Fibroblast of lung (primary cell): ENCODE measurements at regions not wholly inside any gene's neighbourhood (a gene's known extent, or its start where the extent isn't known, plus 50 kb on each side); places are given as distances from the start of the nearest gene placed in this dataset.
A peak's percentile ranks its signal among the peaks of the same experiment; 100 is the strongest.

ENCODE experiments used
- DNase-seq, 2 donors: peaks; one replicate each; pipeline versions ENCODE4 v3.0.0 to v3.0.0-alpha.2; 2010; ENCODE audit warnings: low read depth in 2 of 2
- H2AFZ ChIP-seq: 2 replicates; pipeline ENCODE4 v1.5.1; 2012; ENCODE audit warnings: low read length, control low read depth, inconsistent platforms
- H3K27ac ChIP-seq: 2 replicates; pipeline ENCODE4 v1.5.1; 2011; ENCODE audit warnings: low read length, control low read depth; ENCODE audit not compliant: insufficient read depth
- H3K27me3 ChIP-seq: 2 replicates; pipeline ENCODE4 v1.5.1; 2011; ENCODE audit warnings: mild to moderate bottlenecking, low read length; ENCODE audit not compliant: control insufficient read depth, insufficient read depth
- H3K36me3 ChIP-seq: 2 replicates; pipeline ENCODE4 v1.5.1; 2011; ENCODE audit warnings: low read length; ENCODE audit not compliant: control insufficient read depth, insufficient read depth
- H3K4me1 ChIP-seq: 2 replicates; pipeline ENCODE4 v1.5.1; 2011; ENCODE audit warnings: low read length; ENCODE audit not compliant: control insufficient read depth, insufficient read depth; ENCODE audit errors: extremely low read depth
- H3K4me2 ChIP-seq: 2 replicates; pipeline ENCODE4 v1.5.1; 2011; ENCODE audit warnings: low read length, control low read depth; ENCODE audit not compliant: insufficient read depth; ENCODE audit errors: extremely low read depth
- H3K4me3 ChIP-seq, 4 experiments: fragments of 200-600 bp in 1 of 4; sonication (generic) in 1 of 4; replicated peaks in 1 of 4; 2 replicates each; pipeline ENCODE4 v1.5.1; 2011 to 2016; ENCODE audit warnings: low read length in 4 of 4, low read depth in 3 of 4, mild to moderate bottlenecking in 3 of 4, control low read depth in 2 of 4, inconsistent platforms in 1 of 4, mixed read lengths in 1 of 4; ENCODE audit not compliant: insufficient read depth in 1 of 4; ENCODE audit errors: control extremely low read depth in 1 of 4
- H3K79me2 ChIP-seq: 2 replicates; pipeline ENCODE4 v1.5.1; 2012; ENCODE audit warnings: mild to moderate bottlenecking, low read length, inconsistent platforms; ENCODE audit not compliant: control insufficient read depth, insufficient read depth
- H3K9ac ChIP-seq: 2 replicates; pipeline ENCODE4 v1.5.1; 2011; ENCODE audit warnings: mild to moderate bottlenecking, low read length, control low read depth; ENCODE audit not compliant: insufficient read depth
- H3K9me3 ChIP-seq: 2 replicates; pipeline ENCODE4 v1.5.1; 2012; ENCODE audit warnings: low read depth, low read length; ENCODE audit not compliant: control insufficient read depth, insufficient read depth
- H4K20me1 ChIP-seq: 2 replicates; pipeline ENCODE4 v1.5.1; 2011; ENCODE audit warnings: low read length; ENCODE audit not compliant: control insufficient read depth, insufficient read depth; ENCODE audit errors: extremely low read depth
- EZH2 ChIP-seq: IDR thresholded peaks from 2 replicates; pipeline ENCODE4 v1.5.1; 2012; ENCODE audit warnings: low read length, control low read depth, mild to moderate bottlenecking; ENCODE audit errors: missing control alignments
- TF ChIP-seq, protein P1 (sequence below), 2 donors: IDR thresholded peaks in 1 of 2; conservative IDR thresholded peaks in 1 of 2; 1 replicate in 1 of 2; 2 replicates in 1 of 2; pipeline ENCODE4 v1.5.1; 2011 to 2012; ENCODE audit warnings: low read length in 2 of 2, control low read depth in 1 of 2, inconsistent platforms in 1 of 2, low read depth in 1 of 2, mild to moderate bottlenecking in 1 of 2

DNA sequence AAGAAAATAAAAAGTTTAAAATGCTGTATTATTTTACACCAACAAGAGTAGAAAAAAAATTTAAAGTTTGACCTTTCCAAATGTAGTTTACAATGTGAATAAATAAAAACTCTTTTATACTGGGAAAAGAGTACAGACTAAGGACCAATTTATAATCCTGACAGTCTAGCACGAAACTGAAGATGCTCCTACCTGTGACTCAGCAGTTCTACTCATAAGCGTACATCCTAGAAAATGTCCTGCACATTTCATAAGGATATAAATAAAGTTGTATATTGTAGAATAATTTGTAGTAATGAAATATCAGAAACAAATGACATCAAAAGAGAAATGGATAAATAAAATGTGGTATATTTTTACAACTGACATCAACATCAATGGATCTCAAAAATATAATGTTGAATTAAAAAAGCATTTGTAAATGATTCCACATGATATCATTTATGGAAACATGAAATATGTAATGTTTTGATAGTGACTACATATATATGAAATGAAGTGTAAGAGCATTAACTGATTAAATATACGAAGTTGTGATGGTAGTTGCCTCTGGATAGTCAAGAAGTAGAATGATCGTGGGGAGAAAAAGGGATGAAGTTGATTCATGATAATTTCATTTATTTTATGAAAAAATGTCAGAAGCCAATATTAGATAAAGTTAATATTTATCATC is 161.3 kb upstream of the CBLB start:
- Histone ChIP-seq H3K4me3 (no peak overlapping the region), H3K27me3 (no peaks in the 10 kb centered on the region), H3K9me3 (no peaks in the 10 kb centered on the region), H2AFZ (no peak overlapping the region), H3K4me1 (peaks cover 3% of the 10 kb centered on the region), H3K27ac (no peak overlapping the region), H3K9ac (no peak overlapping the region), H3K79me2 (no peaks in the 10 kb centered on the region), H3K36me3 (no peaks in the 10 kb centered on the region), H3K4me2 (no peak overlapping the region), H4K20me1 (no peaks in the 10 kb centered on the region)
- peak in 1 of 2 donors; percentile 26 for DNase-seq
- no peak for TF ChIP-seq EZH2
- TF ChIP-seq, protein P1, sequence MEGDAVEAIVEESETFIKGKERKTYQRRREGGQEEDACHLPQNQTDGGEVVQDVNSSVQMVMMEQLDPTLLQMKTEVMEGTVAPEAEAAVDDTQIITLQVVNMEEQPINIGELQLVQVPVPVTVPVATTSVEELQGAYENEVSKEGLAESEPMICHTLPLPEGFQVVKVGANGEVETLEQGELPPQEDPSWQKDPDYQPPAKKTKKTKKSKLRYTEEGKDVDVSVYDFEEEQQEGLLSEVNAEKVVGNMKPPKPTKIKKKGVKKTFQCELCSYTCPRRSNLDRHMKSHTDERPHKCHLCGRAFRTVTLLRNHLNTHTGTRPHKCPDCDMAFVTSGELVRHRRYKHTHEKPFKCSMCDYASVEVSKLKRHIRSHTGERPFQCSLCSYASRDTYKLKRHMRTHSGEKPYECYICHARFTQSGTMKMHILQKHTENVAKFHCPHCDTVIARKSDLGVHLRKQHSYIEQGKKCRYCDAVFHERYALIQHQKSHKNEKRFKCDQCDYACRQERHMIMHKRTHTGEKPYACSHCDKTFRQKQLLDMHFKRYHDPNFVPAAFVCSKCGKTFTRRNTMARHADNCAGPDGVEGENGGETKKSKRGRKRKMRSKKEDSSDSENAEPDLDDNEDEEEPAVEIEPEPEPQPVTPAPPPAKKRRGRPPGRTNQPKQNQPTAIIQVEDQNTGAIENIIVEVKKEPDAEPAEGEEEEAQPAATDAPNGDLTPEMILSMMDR (conservative IDR thresholded peaks at IDR 0.05 in 1 of 2, IDR thresholded peaks at IDR 0.05 in 1 of 2; ENCODE audit: low read depth in 1 of 2, low read length in 2 of 2): no peak

DNA sequence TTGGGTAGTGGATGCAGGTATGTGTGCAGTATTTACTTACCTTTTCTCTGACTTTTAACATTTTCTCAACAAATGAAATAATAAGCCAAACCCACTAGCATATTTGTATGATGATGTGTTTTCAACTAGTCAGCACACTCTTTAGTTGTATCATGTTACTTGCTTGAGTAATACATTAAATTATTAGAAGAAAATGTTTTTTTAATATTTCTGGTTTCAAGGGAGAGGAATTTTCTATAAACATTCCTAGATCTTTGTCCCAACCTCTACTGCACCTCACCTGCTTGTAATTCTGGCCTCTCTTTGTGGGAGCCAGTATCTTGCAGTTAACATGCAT is 161.8 kb upstream of the CBLB start:
- Histone ChIP-seq H3K27me3 (no peaks in the 10 kb centered on the region), H3K27ac (no peak overlapping the region), H3K9ac (no peak overlapping the region), H3K4me1 (peaks cover 3% of the 10 kb centered on the region), H4K20me1 (no peaks in the 10 kb centered on the region), H3K79me2 (no peaks in the 10 kb centered on the region), H3K36me3 (no peaks in the 10 kb centered on the region), H3K4me3 (no peak overlapping the region), H3K9me3 (no peaks in the 10 kb centered on the region), H3K4me2 (no peak overlapping the region), H2AFZ (no peak overlapping the region)
- no peak for TF ChIP-seq EZH2
- TF ChIP-seq, protein P1 (conservative IDR thresholded peaks at IDR 0.05 in 1 of 2, IDR thresholded peaks at IDR 0.05 in 1 of 2; ENCODE audit: low read depth in 1 of 2, low read length in 2 of 2): no peak
- DNase-seq: peak; percentile 67 to 73

DNA sequence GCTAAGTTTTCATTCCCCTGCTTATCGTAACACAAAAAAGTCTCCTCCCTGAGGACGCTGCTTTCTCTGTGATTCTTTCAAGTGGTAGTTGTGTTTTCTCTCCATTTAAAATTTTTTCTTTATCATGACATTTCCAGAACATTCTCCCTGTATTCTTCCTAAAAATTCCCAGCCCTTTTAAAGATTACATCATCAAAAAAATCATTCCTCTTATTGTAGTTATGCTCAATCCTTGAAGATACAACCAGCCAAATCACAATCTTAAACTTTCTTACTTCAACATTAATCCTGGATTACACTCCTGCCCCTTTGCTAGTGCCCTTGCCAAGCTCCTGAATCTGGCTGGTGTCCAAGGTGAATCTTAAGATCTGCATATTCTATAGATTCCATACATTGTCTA is 163.7 kb upstream of the CBLB start:
- Histone ChIP-seq H3K27ac (no peak overlapping the region), H3K79me2 (no peaks in the 10 kb centered on the region), H3K9ac (no peak overlapping the region), H3K36me3 (no peaks in the 10 kb centered on the region), H3K4me1 (peaks cover 3% of the 10 kb centered on the region), H3K27me3 (no peaks in the 10 kb centered on the region), H4K20me1 (no peaks in the 10 kb centered on the region), H2AFZ (no peak overlapping the region), H3K4me2 (no peak overlapping the region), H3K9me3 (no peaks in the 10 kb centered on the region), H3K4me3 (no peak overlapping the region)
- DNase-seq: no peak
- no peak for TF ChIP-seq EZH2
- TF ChIP-seq, protein P1 (conservative IDR thresholded peaks at IDR 0.05 in 1 of 2, IDR thresholded peaks at IDR 0.05 in 1 of 2; ENCODE audit: low read depth in 1 of 2, low read length in 2 of 2): no peak
